ENCODE measurements at regions not wholly inside any gene's neighbourhood (a gene's known extent, or its start where the extent isn't known, plus 50 kb on each side); places are given as distances from the start of the nearest gene placed in this dataset.

GRCh38 chr2:238670111-238670585, 177.7 kb upstream of the TWIST2 start:
- TF ChIP-seq CTCF (IDR thresholded peaks at IDR 0.05; ENCODE audit: insufficient read depth, low read length, poor library complexity, severe bottlenecking), result no peak
- no peak for TF ChIP-seq EZH2phosphoT487 (conservative IDR thresholded peaks at IDR 0.05; ENCODE audit: low read length)
